DMS79 (cell line): ENCODE measurements at regions not wholly inside any gene's neighbourhood (a gene's known extent, or its start where the extent isn't known, plus 50 kb on each side); places are given as distances from the start of the nearest gene placed in this dataset.
"Not testable (repeated sequence)": the region's sequence is repeated elsewhere in the genome, so short reads cannot be mapped to it uniquely, and the experiment has no call there.

ENCODE experiments used
- DNase-seq: peaks from one replicate; lab custom pipeline; 2025; lab: John Stamatoyannopoulos, UW

DNA sequence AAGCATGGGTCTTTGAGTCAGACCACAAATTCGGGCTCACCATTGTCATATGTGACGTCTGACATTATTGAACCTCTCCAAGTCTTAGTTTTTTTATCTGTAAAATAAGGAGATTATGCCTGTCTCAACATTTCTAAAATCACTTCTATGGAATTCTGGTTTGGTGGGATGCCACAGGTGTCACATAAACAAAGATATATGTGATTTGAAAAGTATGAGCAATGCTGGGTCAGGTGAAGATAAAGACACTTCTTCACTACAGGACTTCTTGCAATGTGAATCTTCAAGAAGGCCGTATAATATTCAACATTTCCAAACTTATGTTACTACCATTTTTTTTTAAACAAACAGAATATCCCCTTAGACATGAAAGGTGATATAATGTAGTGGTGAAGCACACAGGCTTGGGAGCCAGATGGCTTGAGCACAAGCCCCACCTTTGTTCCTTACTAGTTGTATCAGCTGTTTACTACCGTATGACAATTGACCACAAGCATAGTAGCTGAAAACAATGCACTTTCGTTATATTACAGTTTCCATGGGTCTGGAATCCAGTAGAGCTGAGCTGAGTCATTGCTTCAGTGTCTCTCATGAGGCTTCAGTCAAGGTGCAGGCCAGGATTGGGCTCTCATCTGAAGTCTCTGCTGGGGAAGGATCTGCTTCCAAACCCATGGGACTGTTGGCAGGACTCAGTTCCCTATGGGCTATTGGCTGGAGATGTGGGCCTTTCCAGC is 87.7 kb downstream of the UTP18 start:
- DNase-seq, result no peak

DNA sequence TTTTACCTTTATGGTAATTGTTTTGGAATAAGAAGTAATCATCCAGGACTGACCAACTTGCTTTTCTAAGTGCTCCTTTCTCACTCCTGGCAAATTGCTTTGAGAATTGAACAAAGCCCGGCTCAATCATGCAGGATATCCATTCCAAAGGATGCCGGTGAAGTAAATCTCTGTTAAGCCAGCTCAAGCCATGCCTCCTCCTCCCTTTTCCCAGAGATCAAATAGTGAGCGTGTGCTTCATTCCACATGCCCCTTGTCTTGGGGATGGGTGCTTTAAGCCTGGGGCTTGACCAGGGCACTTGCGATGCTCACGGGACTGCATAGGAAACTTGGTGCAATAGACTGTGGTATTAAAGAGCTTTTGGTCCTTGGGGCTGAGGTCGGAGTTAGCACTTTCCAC is 90.7 kb downstream of the UTP18 start:
- DNase-seq, result no peak

DNA sequence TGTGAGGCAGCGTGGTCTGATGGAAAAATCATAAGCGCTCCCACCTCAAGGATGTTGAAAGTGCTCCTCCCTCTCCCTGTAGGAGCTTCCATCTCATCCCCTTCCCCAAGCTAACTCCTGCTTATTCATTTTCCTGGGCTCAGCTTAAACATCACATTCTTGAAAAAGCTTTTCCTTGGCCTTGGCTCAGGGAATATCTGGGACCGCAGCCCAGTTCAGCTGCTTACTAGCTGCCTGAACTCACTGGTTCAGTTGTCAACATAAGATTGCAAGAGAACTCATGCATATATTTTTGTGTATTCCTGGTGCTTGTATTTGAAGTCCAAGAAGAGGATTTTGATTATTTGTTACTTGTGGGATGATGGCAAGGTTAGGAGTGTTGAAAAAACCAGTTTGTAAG is 91.5 kb downstream of the UTP18 start:
- DNase-seq, result no peak

DNA sequence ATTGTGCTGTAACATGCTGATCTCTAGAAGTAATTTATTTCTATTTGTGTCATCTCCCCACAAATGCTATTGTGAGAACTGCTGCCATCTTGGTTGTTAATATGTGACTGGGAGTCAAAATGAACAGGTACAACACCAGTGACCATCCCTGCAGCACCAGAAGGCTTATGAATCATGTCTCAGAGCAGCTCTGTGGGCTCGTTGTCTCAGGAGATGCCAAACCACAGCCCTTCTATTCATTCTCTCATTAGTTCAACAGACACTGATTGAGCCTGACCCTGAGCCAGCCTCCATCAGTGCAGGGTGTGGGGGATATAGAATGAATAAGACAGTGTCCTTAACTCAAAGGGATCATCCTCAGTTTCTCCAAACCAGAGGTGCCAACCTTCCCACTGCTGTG is 92.5 kb downstream of the UTP18 start:
- no peak for DNase-seq

DNA sequence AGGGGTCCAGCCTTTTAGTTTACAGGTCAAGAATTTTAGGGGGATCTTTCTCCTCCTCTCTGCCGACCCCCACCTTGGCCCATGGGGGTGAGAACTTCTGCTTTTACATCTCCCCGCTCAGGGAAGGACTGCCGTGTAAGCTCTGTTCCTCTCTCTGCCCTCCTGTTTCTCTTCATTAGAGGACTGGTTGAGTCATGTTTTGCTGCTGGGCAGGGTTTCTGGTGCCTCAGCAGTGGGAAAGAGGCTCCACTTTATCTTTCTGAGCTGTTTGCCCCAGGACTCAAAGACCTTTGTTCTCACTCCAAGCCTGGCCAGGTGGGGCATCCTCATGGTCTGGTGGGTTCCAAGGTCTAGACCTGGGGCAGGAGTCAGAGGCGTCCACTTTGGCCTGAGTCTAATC is 93.0 kb downstream of the UTP18 start:
- no peak for DNase-seq

DNA sequence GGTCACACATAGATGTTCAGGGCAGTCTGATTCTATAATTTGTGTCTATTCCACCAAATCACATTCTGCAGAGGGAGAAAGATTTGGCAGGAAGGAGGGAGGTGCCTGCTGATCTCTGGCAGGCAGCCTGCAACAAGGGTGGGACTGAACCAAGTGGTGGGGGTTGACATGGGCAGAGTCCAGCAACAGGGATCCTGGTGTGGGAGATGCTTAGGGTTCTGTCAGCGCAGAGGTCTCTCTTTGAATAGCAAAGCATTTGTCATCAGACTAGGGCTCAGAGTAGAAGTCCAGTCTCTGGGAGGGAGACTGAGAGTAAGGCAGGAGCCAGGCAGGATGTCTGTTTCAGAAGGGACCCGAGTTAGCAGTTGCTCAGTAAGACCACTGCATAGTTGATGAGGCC is 94.6 kb downstream of the UTP18 start:
- DNase-seq, result no peak

DNA sequence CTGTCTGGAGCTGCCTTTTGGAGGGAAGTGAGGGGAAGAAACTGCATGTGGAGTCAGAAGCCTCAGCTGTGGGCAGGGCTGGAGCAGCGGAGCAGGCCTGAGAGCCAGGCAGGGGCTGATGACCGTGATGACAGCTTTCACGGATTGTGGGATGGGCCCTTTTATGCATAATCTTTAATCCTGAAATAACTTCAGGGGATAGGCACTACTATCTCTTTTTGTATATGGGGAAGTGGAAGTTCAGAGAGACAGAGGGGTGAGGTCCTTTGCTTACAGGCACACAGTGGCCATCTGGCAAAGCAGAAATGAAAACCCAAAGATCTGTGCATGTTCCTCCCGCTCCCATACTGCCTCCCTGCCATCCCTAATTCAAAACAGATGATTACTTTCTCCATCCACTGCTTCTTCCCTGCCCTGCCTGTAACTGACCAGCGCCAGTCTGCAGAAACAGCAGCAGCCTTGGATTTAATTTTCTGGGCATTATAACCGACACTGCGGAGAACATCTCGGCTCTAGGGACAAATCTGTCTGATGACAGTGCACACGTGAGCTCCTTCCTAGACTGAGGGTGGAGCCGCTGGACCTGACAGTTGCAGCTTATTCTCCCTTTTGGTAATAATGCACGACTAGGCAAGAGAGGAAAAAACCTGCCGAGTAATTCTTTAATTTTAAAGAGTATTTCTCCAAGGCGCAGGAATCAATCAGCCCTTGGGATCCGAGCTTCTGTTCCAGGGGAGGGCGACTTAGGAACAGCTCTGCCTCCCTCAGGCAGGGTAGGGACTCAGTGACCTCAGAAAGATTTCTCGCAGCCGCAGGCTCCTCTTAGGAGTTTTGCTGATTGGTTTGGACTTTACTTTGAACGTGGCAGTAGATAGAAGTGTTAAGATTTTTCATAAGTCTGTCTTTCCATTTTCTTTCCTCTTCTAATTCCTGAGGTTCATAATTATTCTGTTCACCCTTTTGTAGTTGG is 95.4 kb downstream of the UTP18 start:
- no peak for DNase-seq

DNA sequence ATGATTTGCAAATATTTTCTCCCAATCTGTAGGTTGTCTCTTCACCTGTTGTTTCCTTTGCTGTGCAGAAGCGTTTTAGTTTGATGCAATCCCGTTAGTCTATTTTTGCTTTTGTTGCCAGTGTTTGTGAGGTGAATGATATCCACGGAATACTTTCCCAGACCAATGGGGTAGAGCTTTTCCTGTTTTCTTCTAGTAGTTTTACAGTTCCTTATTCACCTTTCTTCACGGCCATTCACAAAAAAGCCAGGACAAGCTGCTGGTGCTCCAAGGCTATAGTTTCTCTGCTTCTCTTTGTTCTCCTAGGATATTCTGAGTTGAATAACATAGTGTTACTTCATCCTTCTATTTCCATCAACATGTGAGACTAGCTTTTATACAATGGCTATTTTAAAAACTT is 98.7 kb downstream of the UTP18 start:
- no peak for DNase-seq

DNA sequence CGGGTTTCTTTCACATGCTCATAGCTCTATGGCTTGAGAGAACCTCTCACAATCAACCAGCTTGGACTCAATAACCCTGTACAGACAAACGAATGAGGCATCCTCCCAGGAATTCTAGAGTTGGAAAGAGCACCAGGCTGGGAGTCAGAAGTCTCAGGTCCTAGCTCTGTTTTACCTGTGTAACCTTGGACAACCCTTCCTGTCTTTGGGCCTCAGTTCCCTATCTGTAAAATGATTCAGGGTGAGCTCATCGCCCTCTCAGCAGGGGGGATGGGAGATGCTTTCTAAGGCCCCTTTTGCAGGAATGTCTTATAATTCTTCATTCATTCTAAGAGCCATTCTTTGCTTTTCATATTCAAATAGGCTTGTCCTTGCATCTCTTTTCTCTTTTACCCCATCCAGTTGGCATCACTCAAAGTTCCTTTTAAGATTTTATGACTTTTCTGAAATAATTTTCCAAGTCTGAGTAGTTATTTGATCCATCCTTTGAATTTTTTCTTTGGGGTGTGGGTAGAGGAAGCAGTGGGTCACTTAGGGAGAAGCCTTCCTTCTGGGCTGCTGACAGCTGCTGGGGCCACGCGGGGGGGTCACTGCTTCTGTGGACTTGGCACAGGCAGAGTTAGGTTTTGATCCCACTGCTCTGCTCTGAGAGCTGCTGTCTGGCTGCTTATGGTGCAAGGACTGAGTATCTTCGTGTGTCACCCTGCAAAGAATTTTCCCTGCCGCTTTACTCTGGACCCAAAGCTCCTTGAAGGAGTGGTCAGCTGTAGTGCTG is 102.7 kb downstream of the UTP18 start:
- DNase-seq, result no peak

DNA sequence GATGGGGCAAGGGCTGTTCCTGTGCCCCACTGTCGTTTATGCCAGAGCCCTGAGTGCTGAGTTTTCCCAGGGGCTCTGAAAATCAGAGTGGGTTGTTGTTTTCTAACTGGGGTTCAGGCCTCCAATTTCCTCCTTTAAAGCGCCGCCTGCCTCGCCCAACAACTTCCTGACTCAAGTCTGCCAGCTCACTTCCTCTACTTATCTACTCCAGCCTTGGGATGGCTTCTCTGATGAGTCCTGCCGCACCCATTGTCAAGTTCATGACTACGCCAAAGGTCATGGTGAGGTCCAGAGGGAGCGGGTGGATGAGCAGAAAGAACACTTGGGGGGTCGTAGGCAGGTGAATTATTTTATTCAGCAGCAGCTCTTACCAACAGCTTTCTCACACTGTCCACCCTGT is 104.7 kb downstream of the UTP18 start:
- DNase-seq, result no peak

DNA sequence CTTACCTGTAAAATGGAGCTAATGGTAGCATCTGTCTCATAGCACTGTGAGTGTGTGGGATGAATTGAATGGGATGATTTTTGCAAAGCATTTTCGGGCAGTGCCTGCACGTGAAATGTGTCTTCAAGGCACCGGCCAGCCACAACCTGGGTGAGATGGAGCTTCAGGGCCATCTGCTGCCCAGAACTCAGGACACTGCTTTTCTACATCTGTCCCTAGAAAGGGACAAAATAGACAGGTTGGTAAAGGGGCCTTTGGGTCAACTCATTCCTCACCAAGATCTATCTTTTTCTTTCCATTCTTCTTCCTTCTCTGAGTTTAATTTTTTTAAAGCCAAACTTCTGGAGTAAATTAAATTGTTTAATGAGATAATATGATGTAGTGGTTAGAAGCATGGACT is 106.5 kb downstream of the UTP18 start:
- DNase-seq, result no peak

DNA sequence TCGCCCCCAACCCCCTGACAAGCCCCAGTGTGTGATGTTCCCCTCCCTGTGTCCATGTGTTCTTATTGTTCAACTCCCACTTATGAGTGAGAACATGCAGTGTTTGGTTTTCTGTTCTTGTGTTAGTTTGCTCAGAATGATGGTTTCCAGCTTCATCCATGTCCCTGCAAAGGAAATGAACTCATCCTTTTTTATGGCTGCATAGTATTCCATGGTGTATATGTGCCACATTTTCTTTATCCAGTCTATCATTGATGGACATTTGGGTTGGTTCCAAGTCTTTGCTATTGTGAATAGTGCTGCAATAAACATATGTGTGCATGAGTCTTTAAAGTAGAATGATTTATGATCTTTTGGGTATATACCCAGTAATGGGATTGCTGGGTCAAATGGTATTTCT is 107.5 kb downstream of the UTP18 start:
- not testable (repeated sequence) for DNase-seq

DNA sequence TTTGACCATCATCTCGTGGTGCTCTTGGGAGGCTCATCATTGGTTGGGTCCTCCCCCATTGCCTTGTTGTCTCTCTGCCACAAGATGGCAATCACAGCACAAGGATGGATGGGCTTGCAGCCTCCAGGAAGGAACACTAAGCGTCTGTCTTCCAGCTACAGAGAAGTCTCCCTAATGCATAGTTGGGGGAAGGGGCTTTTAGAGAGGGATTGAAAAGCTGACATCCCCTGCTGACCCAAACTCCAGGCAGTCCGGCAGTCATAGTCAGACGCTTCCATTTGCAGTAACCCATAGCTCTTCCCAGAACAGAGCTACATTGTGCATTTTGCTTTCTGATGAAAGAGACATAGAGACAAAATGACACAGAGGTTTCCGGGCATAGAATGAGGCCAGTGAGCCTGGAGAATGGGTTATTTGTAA is 111.4 kb downstream of the UTP18 start:
- DNase-seq, result no peak

DNA sequence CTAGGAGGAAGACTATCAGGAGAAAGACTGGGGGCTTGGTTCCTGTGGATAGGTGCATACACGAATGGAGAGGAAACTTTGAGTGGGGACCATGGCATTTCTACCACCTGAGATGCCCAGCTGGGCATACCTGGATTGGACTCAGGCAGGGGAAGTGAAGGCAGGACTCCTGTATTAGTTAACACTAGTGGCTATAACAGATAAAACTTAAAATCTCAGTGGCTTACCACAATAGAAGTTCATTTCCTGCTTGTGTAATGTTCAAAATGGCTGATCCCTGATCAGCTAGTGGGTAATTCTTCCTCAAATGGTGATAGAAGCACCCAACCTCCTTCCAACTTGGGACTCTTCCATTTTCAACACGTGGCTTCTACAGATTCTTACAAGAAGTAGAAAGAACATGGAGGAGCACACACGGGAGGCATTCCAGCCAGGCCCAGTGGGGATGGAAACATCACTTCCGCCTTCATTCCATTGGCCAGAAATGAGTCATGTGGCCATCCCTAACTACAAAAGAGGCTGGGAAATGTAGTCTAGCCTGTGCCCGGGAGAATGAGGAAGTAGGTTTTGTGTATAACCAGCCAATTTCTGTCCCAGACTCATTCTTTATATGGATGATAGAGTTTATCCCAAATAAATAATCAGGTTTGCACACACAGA is 112.1 kb downstream of the UTP18 start:
- no peak for DNase-seq

DNA sequence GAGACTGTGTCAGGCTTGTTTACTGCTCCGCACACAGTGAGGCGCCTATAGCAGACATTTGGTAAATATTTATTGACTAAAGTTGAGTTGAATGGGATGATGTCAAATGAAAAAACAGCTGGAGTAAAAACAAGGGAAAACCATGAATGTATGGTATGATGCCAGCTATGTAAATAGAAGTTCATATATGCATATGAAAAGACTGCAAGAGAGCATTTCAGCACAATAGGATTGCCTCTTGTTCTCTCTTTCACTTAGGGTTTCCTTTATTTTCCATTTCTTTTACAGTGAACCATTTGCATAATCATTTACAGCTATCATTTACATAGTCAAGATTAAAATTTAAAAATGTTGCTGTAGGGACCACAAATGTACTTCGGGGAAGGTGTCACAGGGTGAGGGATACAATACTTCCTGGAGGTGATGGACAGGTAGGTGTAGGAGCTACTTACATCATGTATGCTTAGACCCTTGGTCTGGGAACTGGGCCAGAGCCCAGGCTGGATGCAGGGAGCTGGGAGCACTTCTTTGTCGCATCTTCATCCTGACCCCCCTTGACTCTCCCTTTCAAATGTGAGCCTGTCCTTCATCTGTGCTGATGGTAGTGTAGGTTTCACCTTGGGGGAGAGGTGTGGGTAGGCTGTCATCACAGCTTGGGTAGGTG is 113.3 kb downstream of the UTP18 start:
- no peak for DNase-seq

DNA sequence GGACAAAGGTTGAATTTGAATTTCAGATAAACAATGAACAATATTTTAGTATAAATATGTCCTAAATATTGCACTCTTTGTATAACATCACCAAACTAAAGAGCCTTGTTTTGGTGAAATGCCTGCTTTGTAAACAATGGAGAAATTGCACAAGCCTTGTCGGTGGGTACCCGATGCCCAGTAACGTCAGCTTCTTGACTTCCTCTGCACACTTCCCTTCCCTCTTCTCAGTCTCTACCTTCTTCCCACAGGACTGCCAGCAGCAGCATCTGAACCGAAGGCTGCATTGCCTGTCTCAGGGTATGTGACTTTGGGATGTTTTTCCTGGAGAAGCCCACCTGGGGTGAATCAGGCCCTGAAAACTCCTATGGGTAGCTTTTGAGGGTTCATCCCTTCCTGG is 113.9 kb downstream of the UTP18 start:
- DNase-seq, result no peak

DNA sequence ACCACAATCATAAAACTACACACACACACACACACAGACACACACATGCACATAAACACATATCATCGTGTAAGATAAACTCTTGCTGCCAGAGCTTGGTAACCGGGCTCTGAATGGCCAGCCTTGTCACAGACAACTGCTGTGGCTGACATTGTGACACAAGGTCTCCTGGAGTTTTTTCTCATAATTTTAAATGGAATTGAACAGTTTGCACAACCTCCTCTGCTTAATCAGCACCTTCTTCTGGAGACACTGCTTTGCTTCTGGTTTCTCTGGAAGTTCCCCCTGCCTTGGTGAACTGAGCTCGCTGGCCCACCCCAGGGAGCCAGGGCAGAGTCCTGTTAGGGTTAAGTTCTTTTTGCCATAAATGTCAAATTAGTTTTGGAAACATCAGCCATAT is 115.4 kb downstream of the UTP18 start:
- DNase-seq, result no peak

DNA sequence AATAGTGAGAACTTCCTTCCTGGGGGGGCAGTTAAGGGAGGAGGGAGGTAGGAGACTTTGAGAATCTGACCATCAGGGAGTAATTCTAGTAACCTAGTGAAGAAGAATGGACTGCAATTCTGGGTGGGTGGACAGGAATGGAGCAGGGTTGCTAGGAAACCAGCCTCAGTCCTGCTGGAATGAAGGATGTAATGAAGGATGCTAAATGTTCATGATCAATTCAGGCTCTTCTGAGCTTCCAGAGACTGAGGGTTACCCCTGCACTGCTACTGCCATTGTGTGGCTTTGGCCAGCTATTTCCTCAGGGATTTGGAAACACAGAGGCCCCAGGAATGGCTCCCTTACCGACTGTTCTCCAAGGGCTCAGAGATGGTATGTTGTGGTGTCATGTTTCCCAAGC is 116.4 kb downstream of the UTP18 start:
- DNase-seq, result no peak

DNA sequence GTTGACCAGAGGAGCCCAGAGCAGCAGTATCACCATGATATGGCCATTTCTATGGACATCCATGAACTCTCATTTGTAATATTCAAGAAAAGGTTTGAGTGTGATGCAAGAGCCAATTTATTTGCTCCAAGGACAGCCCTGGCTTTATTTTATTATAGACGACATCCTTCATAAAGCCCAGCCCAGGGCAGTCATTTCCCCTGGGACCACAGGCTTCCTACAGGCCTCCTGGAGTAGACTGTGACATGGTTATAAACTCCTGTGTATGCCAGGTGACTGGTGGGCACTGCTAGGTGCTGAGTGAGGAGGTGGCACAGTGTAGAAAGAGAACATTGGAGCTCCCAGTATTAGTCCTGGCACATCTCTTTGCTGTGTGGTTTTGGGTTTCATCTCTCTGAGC is 120.9 kb downstream of the UTP18 start:
- no peak for DNase-seq

DNA sequence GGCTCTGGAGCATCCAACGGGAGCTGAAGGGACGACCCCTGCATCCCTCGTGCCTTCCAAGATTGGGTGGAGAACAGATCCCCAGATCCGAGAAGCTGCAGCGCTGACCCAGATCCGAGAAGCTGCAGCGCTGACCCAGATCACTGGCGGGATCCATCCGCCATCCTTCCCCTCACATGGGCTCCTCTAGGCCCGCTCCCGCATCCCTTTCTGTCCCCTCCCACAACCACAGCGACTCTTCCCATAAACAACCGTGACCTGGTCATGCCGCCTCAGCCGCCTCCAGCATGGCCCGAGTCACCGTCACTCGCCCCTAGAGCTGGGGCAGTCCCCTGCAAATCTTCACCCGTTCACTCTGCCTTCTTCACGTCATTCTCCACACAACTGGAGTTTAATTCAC is 124.9 kb downstream of the UTP18 start:
- no peak for DNase-seq

DNA sequence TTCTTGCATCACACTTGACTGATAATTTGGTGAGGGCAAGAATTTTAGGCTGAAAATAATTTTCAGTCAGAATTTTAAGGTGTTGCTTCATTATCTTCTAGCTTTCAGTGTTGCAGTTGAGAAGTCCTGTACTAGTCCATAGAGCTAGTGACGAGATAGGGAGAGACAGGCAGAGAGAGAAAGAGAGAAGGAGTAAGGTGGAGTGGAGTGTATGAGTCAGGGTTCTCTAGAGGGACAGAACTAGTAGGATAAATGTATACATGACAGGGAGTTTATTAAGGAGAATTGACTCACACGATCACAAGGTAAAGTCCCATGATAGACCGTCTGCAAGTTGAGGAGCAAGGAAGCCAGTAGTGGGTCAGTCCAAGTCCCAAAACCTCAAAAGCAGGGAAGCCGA is 127.2 kb downstream of the UTP18 start:
- no peak for DNase-seq

DNA sequence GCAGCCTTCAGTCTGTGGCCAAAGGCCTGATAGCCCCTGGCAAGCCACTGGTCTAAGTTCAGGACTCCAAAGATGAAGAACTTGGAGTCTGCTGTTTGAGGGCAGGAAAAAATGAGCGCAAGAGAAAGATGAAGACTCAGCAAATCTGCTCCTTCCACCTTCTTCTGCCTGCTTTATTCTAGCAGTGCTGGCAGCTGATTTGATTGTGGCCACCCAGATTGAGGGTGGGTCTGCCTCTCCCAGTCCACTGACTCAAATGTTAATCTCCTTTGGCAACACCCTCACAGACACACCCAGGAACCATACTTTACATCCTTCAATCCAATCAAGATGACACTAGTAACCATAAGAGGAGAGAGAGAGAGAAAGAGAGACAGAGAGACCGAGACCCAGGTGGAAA is 127.6 kb downstream of the UTP18 start:
- DNase-seq, result no peak
